NT2/D1 (cell line): ENCODE measurements at regions not wholly inside any gene's neighbourhood (a gene's known extent, or its start where the extent isn't known, plus 50 kb on each side); places are given as distances from the start of the nearest gene placed in this dataset.

Experiments
- DNase-seq: peaks from one replicate; pipeline ENCODE4 v3.0.0-alpha.2; 2011; ENCODE audit warnings: low read depth, low spot score
- H3K27me3 ChIP-seq: 2 replicates; pipeline ENCODE4 v1.6.0; 2011; ENCODE audit warnings: mild to moderate bottlenecking; ENCODE audit not compliant: insufficient read length, insufficient read depth
- H3K36me3 ChIP-seq: 2 replicates; pipeline ENCODE4 v1.6.1; 2011; ENCODE audit warnings: mild to moderate bottlenecking, low read length, mixed read lengths; ENCODE audit not compliant: insufficient read depth, insufficient read length
- H3K4me1 ChIP-seq: 2 replicates; pipeline ENCODE4 v1.5.1; 2011; ENCODE audit not compliant: insufficient read depth, insufficient read length
- H3K4me3 ChIP-seq: 2 replicates; pipeline ENCODE4 v1.5.1; 2011; ENCODE audit warnings: low read depth; ENCODE audit not compliant: insufficient read length
- H3K9ac ChIP-seq: 2 replicates; pipeline ENCODE4 v1.6.0; 2011; ENCODE audit warnings: low read depth; ENCODE audit not compliant: insufficient read length
- H3K9me3 ChIP-seq: 2 replicates; pipeline ENCODE4 v1.5.1; 2011; ENCODE audit warnings: mild to moderate bottlenecking, low read length; ENCODE audit not compliant: insufficient read depth
- SUZ12 ChIP-seq: IDR thresholded peaks from 2 replicates; pipeline ENCODE4 v1.6.1; 2011; ENCODE audit not compliant: insufficient read length, insufficient read depth; ENCODE audit errors: extremely low read depth
- YY1 ChIP-seq: IDR thresholded peaks from 2 replicates; pipeline ENCODE4 v1.6.1; 2011; ENCODE audit not compliant: insufficient read length, insufficient read depth
- ZNF274 ChIP-seq: IDR thresholded peaks from 2 replicates; pipeline ENCODE4 v1.6.1; 2011; ENCODE audit warnings: mild to moderate bottlenecking, low read depth, low read length

GRCh38 chr19:30277941-30278881, 94.0 kb upstream of the ZNF536 start:
- no peaks in the 10 kb centered on the region for H3K4me1 ChIP-seq
- H3K4me3 ChIP-seq, result no peak overlapping the region
- peaks cover 6% of the 10 kb centered on the region; the same call in 1 of the 2 replicates for H3K9me3 ChIP-seq
- no peak overlapping the region for H3K9ac ChIP-seq
- no peaks in the 10 kb centered on the region for H3K36me3 ChIP-seq
- no peaks in the 10 kb centered on the region for H3K27me3 ChIP-seq
- TF ChIP-seq YY1 (no peak), ZNF274 (no peak), SUZ12 (no peak)
- no peak for DNase-seq

- Histone ChIP-seq H3K4me3 (no peak overlapping the region), H3K9ac (no peak overlapping the region), H3K4me1 (no peaks in the 10 kb centered on the region), H3K9me3 (no peaks in the 10 kb centered on the region), H3K27me3 (no peaks in the 10 kb centered on the region), H3K36me3 (no peaks in the 10 kb centered on the region)
- no peak for DNase-seq
- TF ChIP-seq SUZ12 (no peak), ZNF274 (no peak), YY1 (no peak)
Observed at GRCh38 chr19:30278882-30279254, 93.3 kb upstream of the ZNF536 start.

GRCh38 chr19:30280018-30280417, 92.2 kb upstream of the ZNF536 start:
- Histone ChIP-seq H3K4me3 (no peak overlapping the region), H3K36me3 (no peaks in the 10 kb centered on the region), H3K9me3 (no peaks in the 10 kb centered on the region), H3K4me1 (no peaks in the 10 kb centered on the region), H3K27me3 (no peaks in the 10 kb centered on the region), H3K9ac (no peak overlapping the region)
- DNase-seq, result no peak
- TF ChIP-seq SUZ12 (no peak), YY1 (no peak), ZNF274 (no peak)

GRCh38 chr19:30281906-30282305, 90.3 kb upstream of the ZNF536 start:
- no peaks in the 10 kb centered on the region for H3K4me1 ChIP-seq
- no peaks in the 10 kb centered on the region for H3K36me3 ChIP-seq
- TF ChIP-seq SUZ12 (no peak), YY1 (no peak), ZNF274 (no peak)
- no peak for DNase-seq
- H3K4me3 ChIP-seq, result no peak overlapping the region
- no peak overlapping the region for H3K9ac ChIP-seq
- H3K9me3 ChIP-seq, result no peaks in the 10 kb centered on the region
- H3K27me3 ChIP-seq, result no peaks in the 10 kb centered on the region

GRCh38 chr19:30283556-30283955, 88.6 kb upstream of the ZNF536 start:
- H3K9ac ChIP-seq, result no peak overlapping the region
- no peaks in the 10 kb centered on the region for H3K36me3 ChIP-seq
- no peak for DNase-seq
- H3K9me3 ChIP-seq, result no peaks in the 10 kb centered on the region
- no peak for TF ChIP-seq YY1
- no peak for TF ChIP-seq ZNF274
- TF ChIP-seq SUZ12, result no peak
- no peaks in the 10 kb centered on the region for H3K4me1 ChIP-seq
- H3K4me3 ChIP-seq, result no peak overlapping the region
- no peaks in the 10 kb centered on the region for H3K27me3 ChIP-seq

GRCh38 chr19:30284209-30284608, 88.0 kb upstream of the ZNF536 start:
- H3K9me3 ChIP-seq, result no peaks in the 10 kb centered on the region
- no peaks in the 10 kb centered on the region for H3K4me1 ChIP-seq
- no peaks in the 10 kb centered on the region for H3K36me3 ChIP-seq
- no peaks in the 10 kb centered on the region for H3K27me3 ChIP-seq
- TF ChIP-seq YY1, result no peak
- TF ChIP-seq SUZ12, result no peak
- TF ChIP-seq ZNF274, result no peak
- no peak overlapping the region for H3K9ac ChIP-seq
- no peak overlapping the region for H3K4me3 ChIP-seq
- no peak for DNase-seq

GRCh38 chr19:30284885-30285284, 87.3 kb upstream of the ZNF536 start:
- no peaks in the 10 kb centered on the region for H3K27me3 ChIP-seq
- DNase-seq, result no peak

More at GRCh38 chr19:30284885-30285284, 87.3 kb upstream of the ZNF536 start:
- Histone ChIP-seq H3K9me3 (no peaks in the 10 kb centered on the region), H3K4me3 (no peak overlapping the region), H3K4me1 (no peaks in the 10 kb centered on the region), H3K9ac (no peak overlapping the region), H3K36me3 (no peaks in the 10 kb centered on the region)
- TF ChIP-seq SUZ12 (no peak), YY1 (no peak), ZNF274 (no peak)
